Activated CD4-positive, alpha-beta memory T cell treated with anti-CD3 and anti-CD28 coated beads for 36 hours (primary cell): ENCODE measurements at regions not wholly inside any gene's neighbourhood (a gene's known extent, or its start where the extent isn't known, plus 50 kb on each side); places are given as distances from the start of the nearest gene placed in this dataset.

Source experiments
- CTCF ChIA-PET: fragments of 350-600 bp; sonication (Branson Sonifier 250); formaldehyde crosslinking; loops from one replicate; lab custom pipeline; 2021; ENCODE audit warnings: antibody characterized with exemption, inconsistent platforms; lab: Charles Lee
- POLR2A ChIA-PET: fragments of 350-600 bp; sonication (Branson Sonifier 250); formaldehyde crosslinking; loops from one replicate; lab custom pipeline; 2021; ENCODE audit warnings: antibody characterized with exemption; lab: Charles Lee
- DNase-seq: peaks from one replicate; pipeline ENCODE4 v3.0.0-alpha.2; 2020
- H3K27ac Mint-ChIP-seq: one replicate; pipeline ENCODE4 v1.8.0; 2021; ENCODE audit warnings: mixed read lengths
- H3K27me3 Mint-ChIP-seq: one replicate; pipeline ENCODE4 v1.8.0; 2021; ENCODE audit warnings: mixed read lengths
- H3K36me3 Mint-ChIP-seq: one replicate; pipeline ENCODE4 v1.8.0; 2021; ENCODE audit warnings: mixed read lengths
- H3K4me1 Mint-ChIP-seq: one replicate; pipeline ENCODE4 v1.8.0; 2021; ENCODE audit warnings: low read depth, mixed read lengths
- H3K4me3 Mint-ChIP-seq: one replicate; pipeline ENCODE4 v1.8.0; 2021; ENCODE audit warnings: mild to moderate bottlenecking, mixed read lengths
- H3K9me3 Mint-ChIP-seq: one replicate; pipeline ENCODE4 v1.8.0; 2021; ENCODE audit warnings: mixed read lengths
- intact Hi-C: fragments of 100-400 bp; cut with micrococcal nuclease; formaldehyde crosslinking; loops from one replicate; pipeline ENCODE4 v1.15.1; 2023

DNA sequence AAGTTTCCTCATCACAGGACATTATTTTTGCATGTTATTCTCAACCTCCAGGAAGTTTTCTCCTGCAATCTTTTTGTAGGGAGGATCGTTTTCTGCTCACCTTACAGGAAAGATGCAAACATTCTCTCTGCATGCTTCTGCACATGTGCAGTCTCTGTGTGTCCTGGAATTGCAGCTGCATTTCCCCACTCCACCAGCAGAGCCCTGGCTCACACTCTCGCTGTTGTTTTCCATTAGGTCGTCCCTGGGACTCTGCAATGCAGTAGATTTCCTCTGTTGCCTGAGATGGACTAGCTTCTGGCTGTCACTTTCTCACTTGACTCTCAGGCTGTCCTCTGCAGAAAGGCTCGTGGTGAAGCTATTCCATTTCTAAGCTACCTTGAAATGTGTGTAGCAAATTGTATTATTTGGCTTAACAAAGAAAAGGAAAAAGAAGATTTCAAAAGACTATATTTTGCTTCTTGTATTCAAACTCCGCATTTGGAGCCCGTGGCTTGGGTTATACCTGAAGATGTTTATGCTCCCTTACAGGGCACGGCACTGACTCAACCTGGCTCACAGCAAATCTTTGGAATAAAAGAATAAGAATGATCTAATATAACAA is 346.7 kb downstream of the RAD51AP2 start:
- intact Hi-C loops, result no loop called here
- peaks cover 6% of the 10 kb centered on the region for H3K9me3 Mint-ChIP-seq
- H3K4me3 Mint-ChIP-seq, result no peak overlapping the region
- ChIA-PET POLR2A (no interaction called here), CTCF (no interaction called here)
- no peaks in the 10 kb centered on the region for H3K27me3 Mint-ChIP-seq
- H3K4me1 Mint-ChIP-seq, result no peaks in the 10 kb centered on the region
- H3K36me3 Mint-ChIP-seq, result no peaks in the 10 kb centered on the region
- no peak for DNase-seq
- H3K27ac Mint-ChIP-seq, result no peak overlapping the region

DNA sequence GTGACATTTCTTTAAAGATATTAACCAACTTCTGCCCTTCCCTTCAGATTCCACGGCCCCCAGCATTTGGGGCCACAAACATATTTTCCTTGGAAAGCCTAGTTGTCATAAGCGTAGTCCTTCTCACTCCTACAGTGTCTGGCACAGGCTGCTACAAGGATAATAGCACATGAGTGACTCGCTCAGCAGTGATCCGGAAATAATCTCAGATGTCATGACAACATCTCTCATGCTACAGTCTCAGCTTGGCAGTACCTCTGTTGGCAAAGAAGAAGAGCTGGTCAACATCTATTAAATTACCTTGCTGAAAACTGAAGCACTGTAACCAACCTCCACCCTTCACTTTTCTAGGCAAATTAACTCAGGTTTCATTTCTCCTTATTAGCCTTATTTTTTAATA is 351.7 kb downstream of the RAD51AP2 start:
- Mint-ChIP-seq H3K4me3 (no peak overlapping the region), H3K36me3 (no peaks in the 10 kb centered on the region), H3K4me1 (no peaks in the 10 kb centered on the region), H3K27ac (no peak overlapping the region), H3K27me3 (no peaks in the 10 kb centered on the region), H3K9me3 (peaks cover 4% of the 10 kb centered on the region)
- CTCF ChIA-PET, result no interaction called here
- POLR2A ChIA-PET, result no interaction called here
- no peak for DNase-seq
- intact Hi-C loops, result no loop called here

DNA sequence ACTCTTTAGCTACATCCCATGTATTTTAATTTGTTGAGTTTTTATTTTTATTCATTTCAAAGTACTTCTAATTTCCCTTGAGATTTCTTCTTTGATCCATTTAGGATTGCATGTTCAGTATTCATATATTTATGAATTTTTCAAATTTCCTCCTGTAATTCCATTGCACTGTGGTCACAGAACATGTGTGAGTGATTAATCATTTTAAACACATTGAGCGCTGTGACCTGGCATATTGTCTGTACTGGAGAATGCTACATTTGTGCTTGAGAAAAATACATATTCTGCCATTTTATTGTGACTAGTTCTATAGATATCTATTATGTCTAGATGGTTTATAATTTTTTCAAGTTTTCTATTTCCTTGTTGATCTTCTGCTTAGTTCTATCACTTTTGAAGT is 353.7 kb downstream of the RAD51AP2 start:
- Mint-ChIP-seq H3K27ac (no peak overlapping the region), H3K4me3 (no peak overlapping the region), H3K36me3 (no peaks in the 10 kb centered on the region), H3K4me1 (no peaks in the 10 kb centered on the region), H3K9me3 (peaks cover 4% of the 10 kb centered on the region), H3K27me3 (no peaks in the 10 kb centered on the region)
- ChIA-PET POLR2A (no interaction called here), CTCF (no interaction called here)
- no peak for DNase-seq
- intact Hi-C loops, result no loop called here

DNA sequence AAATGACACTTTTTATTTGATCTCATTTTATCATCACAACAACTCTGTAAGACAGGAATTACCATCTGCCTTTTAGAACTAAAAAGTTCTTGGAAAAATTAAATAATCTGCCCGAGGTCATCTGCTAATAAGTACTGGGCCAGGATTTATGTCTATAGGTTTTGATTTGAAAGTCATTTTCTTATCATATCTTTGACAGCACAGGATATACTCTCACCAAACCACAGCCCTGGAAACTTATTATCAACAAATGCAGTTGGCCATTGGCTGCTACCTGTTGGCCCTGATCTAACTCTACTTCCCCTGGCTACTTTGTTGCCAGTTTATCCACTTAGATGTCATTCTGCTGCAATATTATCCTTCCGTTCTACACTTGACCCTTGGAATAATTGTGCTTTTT is 354.6 kb downstream of the RAD51AP2 start:
- Mint-ChIP-seq H3K36me3 (no peaks in the 10 kb centered on the region), H3K27ac (no peak overlapping the region), H3K4me3 (no peak overlapping the region), H3K4me1 (no peaks in the 10 kb centered on the region), H3K9me3 (peaks cover 4% of the 10 kb centered on the region), H3K27me3 (no peaks in the 10 kb centered on the region)
- ChIA-PET CTCF (no interaction called here), POLR2A (no interaction called here)
- DNase-seq, result no peak
- intact Hi-C loops, result no loop called here

DNA sequence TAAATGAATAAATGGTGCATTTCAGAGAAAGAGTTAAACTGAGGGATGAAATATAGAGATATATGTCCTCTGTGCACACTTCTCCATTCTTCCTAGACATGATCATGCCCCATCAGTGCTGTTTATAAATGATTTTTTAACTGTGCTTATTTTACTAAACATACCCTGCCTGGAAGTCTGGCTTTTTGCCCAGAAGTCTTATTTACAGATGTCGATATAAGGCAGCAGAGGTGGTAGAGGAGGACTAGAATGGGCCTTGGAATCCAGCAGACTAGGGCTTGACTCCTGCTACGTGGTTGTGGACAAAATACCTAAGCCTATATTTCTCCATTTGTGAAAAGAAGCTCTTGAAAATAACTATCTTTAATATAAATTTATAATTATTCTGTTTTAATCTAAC is 355.5 kb downstream of the RAD51AP2 start:
- DNase-seq, result no peak
- Mint-ChIP-seq H3K4me3 (no peak overlapping the region), H3K27ac (no peak overlapping the region), H3K9me3 (peaks cover 5% of the 10 kb centered on the region), H3K4me1 (no peaks in the 10 kb centered on the region), H3K27me3 (no peaks in the 10 kb centered on the region), H3K36me3 (no peaks in the 10 kb centered on the region)
- intact Hi-C loops, result no loop called here
- POLR2A ChIA-PET, result no interaction called here
- CTCF ChIA-PET, result no interaction called here

DNA sequence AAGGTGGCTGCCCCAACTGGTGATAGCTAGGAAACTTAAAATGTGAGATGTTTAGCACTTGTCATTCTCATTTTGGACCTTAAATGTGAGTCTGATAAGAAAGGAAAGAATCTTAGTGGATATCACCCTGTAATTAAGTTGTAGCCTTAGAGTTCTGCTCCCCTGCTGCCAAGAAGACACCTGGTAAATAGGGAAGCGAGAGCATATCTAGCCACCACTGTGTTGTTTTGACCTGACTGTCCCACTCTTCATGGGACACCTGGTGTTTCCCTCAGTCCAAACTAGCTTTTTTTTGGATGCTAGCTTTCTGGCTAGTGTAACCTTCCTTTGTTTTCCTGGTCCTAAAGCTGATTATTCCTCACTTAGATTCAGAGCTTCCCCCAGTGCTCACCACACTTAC is 357.6 kb downstream of the RAD51AP2 start:
- ChIA-PET CTCF (no interaction called here), POLR2A (no interaction called here)
- Mint-ChIP-seq H3K4me1 (no peaks in the 10 kb centered on the region), H3K27ac (no peak overlapping the region), H3K36me3 (no peaks in the 10 kb centered on the region), H3K9me3 (peaks cover 8% of the 10 kb centered on the region), H3K27me3 (no peaks in the 10 kb centered on the region), H3K4me3 (no peak overlapping the region)
- DNase-seq, result no peak
- intact Hi-C loops, result no loop called here

DNA sequence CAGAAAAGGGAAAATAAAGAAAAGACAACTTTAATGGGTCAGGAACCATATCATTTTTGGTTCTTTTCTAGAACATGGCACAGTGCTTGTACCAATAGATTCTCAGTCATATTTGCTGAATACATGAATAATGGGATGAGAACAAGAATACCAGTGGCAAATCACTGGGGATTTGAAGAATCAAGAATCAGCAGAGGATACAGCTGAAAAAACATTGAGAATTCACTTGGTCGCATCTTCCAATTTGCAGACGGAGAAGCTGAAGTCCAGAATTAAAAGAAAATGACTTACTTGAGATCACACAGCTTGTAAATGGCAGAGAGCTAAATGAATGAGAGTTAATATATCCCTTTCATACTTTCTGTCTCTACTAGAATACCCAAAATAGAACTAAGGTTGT is 362.2 kb downstream of the RAD51AP2 start:
- intact Hi-C loops, result no loop called here
- Mint-ChIP-seq H3K4me3 (no peak overlapping the region), H3K9me3 (peaks cover 7% of the 10 kb centered on the region), H3K27me3 (no peaks in the 10 kb centered on the region), H3K27ac (no peak overlapping the region), H3K4me1 (no peaks in the 10 kb centered on the region), H3K36me3 (no peaks in the 10 kb centered on the region)
- ChIA-PET POLR2A (no interaction called here), CTCF (no interaction called here)
- no peak for DNase-seq

DNA sequence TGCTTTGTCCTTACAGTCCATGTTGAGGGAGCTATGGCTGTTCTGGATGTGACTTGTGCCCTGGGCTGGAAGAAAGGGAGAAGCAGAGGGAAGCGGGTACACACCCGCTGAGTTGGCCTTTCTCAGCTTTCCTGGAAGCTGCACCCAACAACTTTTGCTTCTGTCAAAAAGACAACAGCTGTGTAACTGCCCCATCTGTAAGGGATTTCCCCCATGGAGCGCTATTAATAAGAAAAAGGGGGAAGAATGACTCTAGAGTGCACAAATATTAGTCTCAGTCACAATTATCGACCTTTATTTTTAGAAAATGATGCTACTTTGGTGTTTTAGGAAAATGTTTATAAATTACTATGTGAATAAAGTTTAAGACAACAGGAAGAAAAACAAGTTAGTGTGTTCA is 368.3 kb downstream of the RAD51AP2 start:
- no peaks in the 10 kb centered on the region for H3K27me3 Mint-ChIP-seq
- H3K4me3 Mint-ChIP-seq, result no peak overlapping the region
- intact Hi-C loops, result no loop called here
- ChIA-PET CTCF (no interaction called here), POLR2A (no interaction called here)
- DNase-seq, result no peak
- no peaks in the 10 kb centered on the region for H3K36me3 Mint-ChIP-seq
- H3K27ac Mint-ChIP-seq, result no peak overlapping the region
- peaks cover 2% of the 10 kb centered on the region for H3K9me3 Mint-ChIP-seq
- H3K4me1 Mint-ChIP-seq, result no peaks in the 10 kb centered on the region

DNA sequence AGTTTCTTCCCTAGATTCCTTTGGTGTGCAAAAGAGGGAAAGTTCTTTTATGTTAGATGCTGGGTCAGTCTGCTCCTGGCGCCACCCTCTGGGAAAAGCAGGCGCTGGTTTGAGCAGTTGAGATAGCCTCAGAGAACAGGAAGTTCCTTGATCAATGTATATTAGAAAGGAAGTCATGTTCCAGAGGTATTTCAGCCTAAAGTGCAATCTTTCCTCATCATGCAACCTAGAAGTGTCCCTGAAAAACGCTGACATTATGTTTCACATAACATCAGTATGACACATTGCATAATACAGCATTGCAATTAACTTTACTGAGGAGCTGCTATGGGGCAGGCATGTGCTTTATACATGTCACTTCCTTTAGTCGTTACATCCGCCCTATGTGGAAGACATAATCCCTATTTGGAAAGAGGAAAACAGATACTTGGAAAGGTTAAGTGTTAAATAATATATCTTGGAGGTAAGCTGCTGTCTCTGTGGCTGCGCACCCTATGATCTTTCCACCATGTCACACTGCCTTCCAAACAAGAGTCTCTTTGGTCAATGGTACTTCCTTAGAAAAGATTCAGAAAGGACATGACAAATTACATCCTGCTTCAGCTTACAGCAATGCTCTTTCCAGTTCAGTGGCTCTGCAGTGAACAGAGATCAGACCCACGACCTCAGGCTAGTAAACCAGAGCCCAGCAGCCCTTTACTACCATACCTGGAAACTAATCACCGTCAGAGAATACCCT is 369.7 kb downstream of the RAD51AP2 start:
- no peaks in the 10 kb centered on the region for H3K36me3 Mint-ChIP-seq
- H3K4me1 Mint-ChIP-seq, result no peaks in the 10 kb centered on the region
- H3K27me3 Mint-ChIP-seq, result no peaks in the 10 kb centered on the region
- no peak for DNase-seq
- intact Hi-C loops, result no loop called here
- H3K27ac Mint-ChIP-seq, result no peak overlapping the region
- CTCF ChIA-PET, result no interaction called here
- peaks cover 5% of the 10 kb centered on the region for H3K9me3 Mint-ChIP-seq
- POLR2A ChIA-PET, result no interaction called here
- H3K4me3 Mint-ChIP-seq, result no peak overlapping the region

DNA sequence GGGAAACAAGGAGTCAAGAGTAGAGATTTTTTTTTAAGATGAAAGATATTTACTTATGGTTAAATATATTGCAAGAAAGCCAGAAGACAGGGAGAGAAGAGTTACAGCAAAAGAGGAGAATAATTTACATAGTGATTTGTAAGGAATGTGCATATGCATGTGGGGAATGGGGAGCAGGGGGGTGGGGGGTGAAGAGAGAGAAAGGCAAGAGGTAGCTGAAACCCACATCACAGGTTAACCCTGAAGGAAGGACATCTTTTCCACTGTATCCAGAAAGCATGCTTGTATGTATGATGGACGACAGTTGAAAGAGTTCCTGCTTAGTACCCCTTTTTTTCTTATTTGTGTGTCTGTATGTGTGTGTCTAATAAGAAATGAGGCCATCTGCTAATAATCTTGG is 371.9 kb downstream of the RAD51AP2 start:
- ChIA-PET POLR2A (interaction anchor here (0.6 kb wide), 1 partner anchor 428 kb away, joined by 3 read pairs; no protein-coding TSS in a partner anchor), CTCF (no interaction called here)

DNA sequence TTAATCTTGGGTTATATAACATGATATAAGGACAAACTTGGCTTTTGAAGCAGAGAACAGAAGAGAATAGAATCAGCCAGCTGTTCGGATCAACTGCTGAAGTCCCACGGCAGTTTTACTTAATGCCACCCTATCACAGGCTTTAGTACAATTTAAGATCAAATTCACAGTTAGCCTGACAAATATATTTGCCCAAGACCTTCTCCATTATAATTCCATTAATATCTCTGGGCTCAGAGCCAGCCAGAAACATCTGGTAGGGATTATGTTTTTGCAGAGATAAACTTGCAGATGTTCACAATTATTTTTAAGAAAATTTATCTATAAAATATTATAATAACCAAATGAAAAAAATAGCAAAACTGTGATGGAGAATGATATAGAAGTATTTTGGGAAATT is 381.4 kb downstream of the RAD51AP2 start:
- ChIA-PET POLR2A (no interaction called here), CTCF (no interaction called here)
- H3K4me3 Mint-ChIP-seq, result no peak overlapping the region
- H3K36me3 Mint-ChIP-seq, result no peaks in the 10 kb centered on the region
- H3K27me3 Mint-ChIP-seq, result no peaks in the 10 kb centered on the region
- no peaks in the 10 kb centered on the region for H3K4me1 Mint-ChIP-seq
- intact Hi-C loops, result no loop called here
- no peak overlapping the region for H3K27ac Mint-ChIP-seq
- DNase-seq, result no peak
- no peaks in the 10 kb centered on the region for H3K9me3 Mint-ChIP-seq

More for the DNA sequence above, 371.9 kb downstream of the RAD51AP2 start:
- no peak overlapping the region for H3K4me3 Mint-ChIP-seq
- H3K4me1 Mint-ChIP-seq, result no peaks in the 10 kb centered on the region
- H3K9me3 Mint-ChIP-seq, result peaks cover 5% of the 10 kb centered on the region
- H3K27me3 Mint-ChIP-seq, result no peaks in the 10 kb centered on the region
- intact Hi-C loops, result no loop called here
- no peak overlapping the region for H3K27ac Mint-ChIP-seq
- H3K36me3 Mint-ChIP-seq, result no peaks in the 10 kb centered on the region
- DNase-seq, result no peak

DNA sequence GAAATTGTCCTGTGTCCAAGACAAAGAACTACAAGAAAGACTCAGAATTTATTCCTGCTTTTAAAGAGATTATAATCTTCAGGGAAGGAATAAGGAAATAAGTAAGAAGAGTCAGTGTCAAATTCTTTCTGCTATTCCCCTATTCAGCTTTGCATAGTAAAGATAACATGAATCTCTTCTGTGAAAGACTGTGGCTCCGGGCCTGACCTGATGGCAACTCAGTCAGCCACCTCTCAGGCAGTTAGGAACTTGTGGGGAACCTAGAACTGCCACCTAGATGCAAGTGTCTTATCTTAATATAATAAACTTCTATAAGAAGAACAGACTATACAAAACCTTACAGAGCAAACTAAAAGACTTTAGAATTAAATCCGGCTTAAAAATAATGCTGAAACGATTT is 382.0 kb downstream of the RAD51AP2 start:
- no peak overlapping the region for H3K27ac Mint-ChIP-seq
- ChIA-PET POLR2A (no interaction called here), CTCF (no interaction called here)
- no peaks in the 10 kb centered on the region for H3K27me3 Mint-ChIP-seq
- no peaks in the 10 kb centered on the region for H3K4me1 Mint-ChIP-seq
- no peak overlapping the region for H3K4me3 Mint-ChIP-seq
- H3K9me3 Mint-ChIP-seq, result no peaks in the 10 kb centered on the region
- no peaks in the 10 kb centered on the region for H3K36me3 Mint-ChIP-seq
- no peak for DNase-seq
- intact Hi-C loops, result no loop called here

DNA sequence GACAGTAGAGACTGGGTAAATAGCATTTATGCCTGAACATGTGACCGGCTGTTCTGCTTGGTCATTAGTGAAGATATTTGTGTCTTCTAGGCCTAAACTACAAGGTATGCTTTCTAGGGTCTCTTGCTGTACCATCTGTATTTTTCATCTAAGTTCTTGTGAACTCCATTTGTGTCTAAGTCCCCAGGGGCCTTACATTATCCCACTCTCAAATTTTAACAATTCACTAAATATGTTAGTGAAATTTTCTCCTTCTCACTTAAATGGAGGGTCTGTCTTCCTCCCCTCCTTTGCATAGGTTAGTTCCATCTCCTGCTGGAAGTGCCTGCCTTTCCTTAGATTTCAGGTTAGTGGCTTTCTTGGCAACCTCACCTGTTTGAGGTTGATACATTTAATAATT is 382.6 kb downstream of the RAD51AP2 start:
- Mint-ChIP-seq H3K9me3 (no peaks in the 10 kb centered on the region), H3K4me1 (no peaks in the 10 kb centered on the region), H3K4me3 (no peak overlapping the region), H3K27me3 (no peaks in the 10 kb centered on the region), H3K36me3 (no peaks in the 10 kb centered on the region), H3K27ac (no peak overlapping the region)
- CTCF ChIA-PET, result no interaction called here
- intact Hi-C loops, result no loop called here
- no peak for DNase-seq
- POLR2A ChIA-PET, result no interaction called here
